Activated CD8-positive, alpha-beta memory T cell treated with anti-CD3 and anti-CD28 coated beads for 1 hour (primary cell): ENCODE measurements at regions not wholly inside any gene's neighbourhood (a gene's known extent, or its start where the extent isn't known, plus 50 kb on each side); places are given as distances from the start of the nearest gene placed in this dataset.
"Not testable (repeated sequence)": the region's sequence is repeated elsewhere in the genome, so short reads cannot be mapped to it uniquely, and the experiment has no call there.

Experiments
- DNase-seq, 2 donors: peaks; one replicate each; pipeline ENCODE4 v3.0.0-alpha.2; 2020; ENCODE audit warnings: low read depth in 1 of 2; ENCODE audit errors: extremely low read depth in 1 of 2

DNA sequence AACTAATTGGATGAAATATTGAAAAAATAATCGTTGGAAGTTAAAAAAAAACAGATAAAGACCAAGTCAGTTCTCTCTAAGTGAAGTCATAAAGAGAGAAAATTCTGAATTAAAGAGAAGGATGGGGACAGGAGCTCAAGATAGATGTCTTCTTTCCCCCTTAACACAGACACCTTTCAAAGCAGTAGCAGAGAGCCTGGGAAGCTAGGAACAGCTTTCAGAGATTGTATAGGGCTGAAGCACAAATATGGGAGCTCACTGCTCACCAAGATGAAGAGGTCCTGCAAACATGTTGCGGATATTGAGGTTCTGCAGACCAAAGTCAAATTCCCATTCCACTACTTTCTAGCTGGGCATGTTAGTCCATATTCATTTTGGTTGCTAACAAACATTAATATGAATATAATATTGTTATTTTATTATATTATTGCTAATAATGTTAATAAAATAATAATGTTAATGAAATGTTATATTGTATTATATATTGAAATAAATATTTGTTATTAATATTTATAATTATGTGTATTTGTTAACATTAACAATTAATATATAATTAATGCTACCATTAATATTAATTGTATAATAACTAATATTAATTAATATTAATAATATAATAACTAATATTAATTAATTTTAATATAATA, 319.1 kb downstream of the OXSM start:
- no peak for DNase-seq

DNA sequence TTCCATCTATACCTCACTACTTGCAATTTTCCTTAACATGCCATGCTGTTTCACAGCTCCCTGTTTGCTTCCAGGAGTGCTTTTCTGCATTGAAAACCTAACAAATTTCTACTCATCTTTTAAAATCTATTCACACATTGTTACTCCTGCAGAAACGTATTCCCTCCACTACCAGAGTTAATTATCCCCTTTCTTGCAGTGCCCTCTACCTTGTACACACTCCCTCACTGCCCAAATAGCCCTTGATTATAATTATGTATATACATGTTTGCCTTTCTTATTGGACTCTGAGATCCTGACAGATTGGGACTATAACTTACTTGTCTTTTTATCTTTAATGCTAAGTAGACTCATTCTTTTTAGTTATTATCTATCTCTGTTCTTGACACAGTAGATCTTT, 325.0 kb downstream of the OXSM start:
- DNase-seq = no peak

DNA sequence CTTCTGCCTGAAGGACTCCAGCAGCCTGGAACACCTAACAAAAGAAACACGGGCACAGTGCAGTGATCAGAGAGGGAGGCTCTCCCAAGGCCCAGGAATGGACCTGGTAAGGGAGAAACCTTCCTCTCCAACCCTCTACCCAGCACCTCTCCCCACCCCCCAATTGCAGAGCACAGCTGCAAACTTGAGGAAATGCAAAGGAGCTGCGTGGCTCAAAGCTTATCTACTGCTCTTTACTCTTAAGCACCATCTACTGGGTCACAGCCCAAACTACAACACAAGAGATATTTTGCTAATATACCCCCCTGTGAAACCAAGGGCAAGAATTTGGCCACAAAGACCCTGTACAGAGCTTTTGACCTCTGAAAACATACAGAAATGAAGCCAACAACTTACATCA, 328.3 kb downstream of the OXSM start:
- no peak for DNase-seq

DNA sequence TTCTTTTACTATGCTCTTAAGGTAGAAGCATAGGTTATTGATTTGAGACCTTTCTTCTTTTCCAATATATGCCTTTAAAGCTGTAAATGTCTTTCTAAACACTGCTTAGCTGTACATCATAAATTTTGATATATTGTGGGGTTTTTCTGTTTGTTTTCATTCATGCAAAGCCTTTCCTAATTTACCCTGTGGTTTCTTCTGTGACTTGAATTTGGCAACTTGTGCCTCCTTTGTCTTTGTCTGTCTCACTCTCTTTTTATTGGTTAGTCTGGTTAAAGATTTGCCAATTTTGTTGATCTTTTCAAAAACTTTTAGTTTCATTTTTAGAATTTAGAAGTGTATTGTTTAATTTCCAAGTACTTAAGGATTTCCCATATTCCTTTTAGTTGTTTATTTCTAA, 343.1 kb downstream of the OXSM start:
- DNase-seq = no peak

DNA sequence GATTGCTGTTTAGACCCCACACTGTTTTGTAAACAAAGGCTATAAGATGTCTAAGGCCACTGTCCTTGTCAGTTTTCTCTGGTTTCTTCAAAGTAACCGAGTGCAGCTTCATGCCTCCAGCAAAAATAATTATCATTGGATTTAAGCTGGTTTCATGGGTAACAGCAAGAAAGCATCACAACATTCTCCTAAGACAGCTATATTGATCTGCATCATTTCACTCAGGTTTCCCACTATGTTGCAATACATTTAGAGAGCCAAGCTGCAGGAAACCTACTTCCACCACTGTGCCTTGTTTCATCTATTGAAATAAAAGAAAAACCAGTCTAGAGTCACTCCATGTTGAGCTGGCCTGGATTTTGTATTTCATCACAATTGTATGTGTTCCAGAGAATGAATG, 351.4 kb downstream of the OXSM start:
- no peak for DNase-seq

DNA sequence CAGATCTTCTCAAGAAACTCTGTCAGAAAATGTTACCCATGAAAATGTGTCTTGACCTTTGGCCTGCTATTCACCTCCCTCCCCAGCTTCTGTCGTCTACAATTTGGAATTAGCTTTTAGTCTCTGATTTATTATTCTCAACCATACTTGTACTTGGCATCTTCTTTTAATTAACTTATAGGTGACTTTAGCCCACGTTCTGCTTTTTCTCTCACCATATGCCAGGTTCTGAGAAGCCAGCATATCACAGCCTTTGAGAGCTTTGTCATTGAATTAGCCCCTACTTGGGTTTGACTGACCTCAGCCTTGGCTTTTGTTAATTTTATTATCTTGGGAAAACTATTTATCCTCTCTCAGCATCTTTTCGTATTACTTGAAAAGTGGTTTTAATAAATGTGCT, 355.9 kb downstream of the OXSM start:
- no peak for DNase-seq

DNA sequence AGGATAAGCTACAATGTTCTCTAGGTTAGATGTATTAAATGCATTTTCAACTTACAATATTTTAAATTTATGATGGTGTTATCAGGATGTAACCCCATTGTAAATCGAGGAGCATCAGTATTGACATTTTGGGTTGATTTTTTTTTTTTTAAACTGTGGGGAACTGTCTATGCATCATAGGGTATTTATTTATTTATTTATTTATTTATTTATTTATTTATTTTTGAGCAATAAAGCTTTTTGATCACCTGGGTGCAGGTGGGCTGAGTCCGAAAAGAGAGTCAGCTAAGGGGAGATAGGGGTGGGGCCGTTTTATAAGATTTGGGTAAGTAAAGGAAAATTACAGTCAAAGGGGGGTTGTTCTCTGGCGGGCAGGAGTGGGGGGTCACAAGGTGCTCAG, 367.5 kb downstream of the OXSM start:
- DNase-seq = not testable (repeated sequence)

DNA sequence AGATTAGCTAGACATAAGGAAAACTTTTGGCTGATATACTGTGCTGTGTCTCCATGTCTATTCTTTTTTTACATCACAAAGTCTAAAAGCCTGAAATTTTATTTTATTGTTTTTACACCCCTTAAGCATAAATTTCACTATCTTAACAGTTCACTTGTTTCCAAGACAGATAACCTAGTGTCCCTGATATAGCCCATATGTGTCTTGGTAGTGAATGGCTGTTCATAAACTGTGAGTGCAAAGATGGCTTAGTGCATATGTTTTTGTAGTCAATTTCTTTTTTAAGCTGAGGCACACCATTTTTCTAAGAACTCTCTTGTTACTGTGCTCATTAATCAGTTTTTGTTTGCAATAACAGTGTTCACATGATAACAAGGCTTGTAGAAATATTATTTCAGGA, 381.1 kb downstream of the OXSM start:
- no peak for DNase-seq

DNA sequence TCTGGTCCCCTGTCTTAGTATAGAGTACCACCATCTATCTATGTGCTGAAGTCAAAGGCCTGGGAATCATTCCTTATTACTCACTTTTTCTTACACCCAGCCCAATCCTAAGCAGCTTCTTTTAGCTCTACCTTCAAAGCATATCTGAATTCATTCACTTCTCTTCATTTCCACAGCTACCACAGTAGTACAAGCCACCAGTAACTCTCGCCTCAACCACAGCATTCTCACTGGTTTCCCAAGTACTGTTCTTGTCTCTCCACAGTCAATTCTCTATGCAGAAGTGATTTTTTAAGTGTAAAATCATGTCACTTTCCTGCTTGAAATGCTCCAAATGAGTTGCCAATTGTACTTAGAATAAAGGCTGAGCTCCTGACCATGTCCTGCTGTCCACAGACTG, 401.7 kb downstream of the OXSM start:
- DNase-seq = no peak

DNA sequence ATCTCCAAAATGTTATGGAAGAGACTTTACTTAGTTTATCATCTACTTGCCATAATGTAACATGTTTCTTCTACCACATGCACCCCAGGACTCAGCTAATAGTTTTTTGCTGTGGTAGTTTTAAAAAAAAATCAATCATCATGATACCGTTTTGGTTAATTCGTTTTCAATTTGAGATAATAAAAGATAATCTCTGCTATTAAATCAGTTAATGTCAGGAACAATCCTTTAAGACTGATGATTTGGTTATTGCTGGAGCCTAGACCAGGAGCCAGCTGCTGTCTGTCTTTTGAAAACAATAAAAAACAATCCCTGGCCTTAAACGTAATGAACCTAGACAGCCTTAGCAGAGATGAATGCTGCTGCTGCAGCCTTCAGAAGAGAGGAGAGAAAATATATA, 403.7 kb downstream of the OXSM start:
- no peak for DNase-seq

DNA sequence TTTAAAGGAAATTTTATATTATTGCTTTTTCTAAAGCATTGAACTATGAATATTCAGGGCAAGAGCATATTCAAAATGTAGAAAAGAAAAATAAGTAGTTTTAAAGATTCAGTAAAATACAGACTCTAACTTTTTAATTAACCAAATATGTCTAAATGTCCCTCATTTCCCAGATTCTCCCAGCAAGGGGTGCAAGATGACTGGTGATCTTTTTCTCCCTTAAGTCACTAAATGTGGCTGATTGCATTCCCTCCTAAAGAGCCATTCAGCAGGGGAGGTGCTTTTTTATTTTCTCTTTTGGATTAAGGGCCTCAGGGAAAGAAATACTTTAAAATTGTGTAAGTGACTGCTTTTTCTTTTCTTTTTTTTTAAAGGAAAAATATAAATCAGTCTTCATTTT, 406.9 kb downstream of the OXSM start:
- DNase-seq = no peak

DNA sequence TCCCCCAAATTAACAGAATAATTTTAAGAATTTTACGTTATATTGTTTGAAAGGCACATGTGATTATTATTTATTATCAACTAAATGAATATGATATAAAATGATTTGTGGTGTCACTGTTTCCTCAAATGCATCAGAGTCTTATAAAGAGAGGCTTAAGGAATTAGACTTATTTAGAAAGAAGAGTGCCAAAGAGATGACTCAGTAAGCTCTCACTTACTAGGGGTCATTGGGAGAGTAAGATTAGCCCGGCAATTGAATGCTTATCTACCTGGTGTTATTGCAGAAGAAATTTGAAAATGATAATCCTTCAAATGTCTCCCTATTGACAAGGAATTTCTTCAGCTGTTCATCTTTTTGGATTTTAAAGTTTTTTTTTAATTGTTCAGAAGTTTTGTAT, 408.7 kb downstream of the OXSM start:
- no peak for DNase-seq

DNA sequence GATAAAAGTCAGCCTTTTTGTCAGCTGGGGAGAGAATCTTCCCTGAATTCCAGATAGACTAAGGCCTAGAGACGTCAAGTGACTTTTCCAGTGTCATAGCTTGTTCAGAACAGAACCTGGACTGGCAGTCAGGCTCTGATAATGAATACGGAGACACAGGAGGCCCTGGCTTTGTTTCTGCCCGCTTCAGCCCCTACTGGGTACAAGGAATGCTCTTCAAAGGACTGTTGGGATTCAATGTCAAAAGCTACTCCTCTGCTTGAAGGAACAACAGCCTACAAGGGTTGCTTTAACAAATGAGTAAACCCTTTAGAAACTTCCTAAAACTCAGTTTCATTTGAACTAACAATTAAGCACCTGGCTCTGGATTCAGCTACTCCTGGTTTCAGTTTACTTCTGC, 412.3 kb downstream of the OXSM start:
- no peak for DNase-seq

DNA sequence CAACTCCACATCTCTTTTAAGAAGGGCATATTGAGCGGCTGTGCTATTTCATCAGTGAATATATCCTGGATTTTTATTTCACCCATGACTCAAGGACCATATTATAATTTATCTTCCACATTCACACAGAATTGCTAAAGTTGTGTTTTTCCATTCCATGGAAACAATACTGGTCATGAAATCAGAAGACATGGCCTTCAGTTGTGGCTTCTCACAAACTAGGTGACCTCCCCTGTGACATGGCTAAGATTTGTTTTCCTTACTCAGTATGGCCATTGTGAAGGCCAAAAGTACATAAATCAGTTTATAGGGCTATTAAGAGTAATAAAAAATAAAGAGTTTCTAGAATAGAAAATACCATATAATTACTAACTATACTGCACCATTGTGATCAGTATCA, 415.6 kb downstream of the OXSM start:
- no peak for DNase-seq

DNA sequence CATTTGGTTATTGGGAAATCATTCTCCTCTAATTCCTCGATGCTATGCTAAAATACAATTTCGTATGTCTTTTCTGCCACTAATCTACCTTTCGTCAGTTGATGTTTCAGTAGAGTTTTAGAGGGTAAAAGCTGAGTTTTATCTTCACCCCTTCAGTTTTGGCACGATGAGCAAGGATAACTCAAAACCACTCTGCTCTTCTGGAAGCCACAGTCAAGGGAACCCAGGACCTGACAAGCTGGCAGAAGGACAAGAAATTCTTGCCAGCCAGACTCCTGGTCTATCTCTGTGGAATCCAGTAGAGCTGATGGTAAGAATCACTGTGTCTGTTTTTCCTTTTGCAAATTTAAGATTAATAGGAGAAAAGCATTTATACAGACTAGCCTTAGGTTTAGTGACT, 414.4 kb upstream of the LRRC3B start:
- DNase-seq = no peak

DNA sequence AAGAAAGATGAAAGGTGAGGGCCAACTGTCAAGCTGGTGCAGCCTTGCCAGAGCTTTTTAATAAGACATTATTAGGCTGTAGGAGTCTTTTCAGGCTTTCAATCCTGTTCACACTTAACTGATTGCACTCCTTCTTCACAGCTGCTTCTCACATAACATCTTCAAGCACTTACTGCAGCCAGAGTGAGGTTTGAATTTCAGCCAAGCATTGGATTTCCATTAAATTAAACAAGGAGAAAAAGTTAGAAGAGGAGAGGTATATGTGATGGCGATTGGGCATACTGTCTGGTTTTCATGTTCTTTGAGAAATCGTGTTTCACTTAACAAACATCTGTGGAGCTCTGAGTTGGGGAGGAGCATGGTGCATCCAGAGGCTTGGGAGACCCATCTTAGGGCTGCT, 392.8 kb upstream of the LRRC3B start:
- no peak for DNase-seq

DNA sequence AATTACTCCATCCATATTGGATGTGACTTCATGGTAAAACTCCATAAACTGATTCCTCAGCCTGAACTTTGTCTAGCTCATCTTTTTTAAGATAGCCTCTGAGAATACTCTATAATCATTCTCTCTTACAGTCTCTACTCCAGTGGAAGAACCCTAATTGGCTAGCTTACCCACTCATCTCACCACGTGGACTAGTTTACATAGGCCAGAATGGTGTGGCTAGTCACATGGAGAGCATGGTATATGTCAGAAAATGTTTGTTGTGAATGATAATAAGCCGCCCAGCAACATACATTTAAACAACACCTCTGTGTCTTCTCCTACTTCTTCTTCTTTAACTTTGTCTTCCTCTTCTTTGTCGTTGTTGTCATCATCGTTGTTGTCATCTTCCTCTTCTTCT, 389.2 kb upstream of the LRRC3B start:
- no peak for DNase-seq

DNA sequence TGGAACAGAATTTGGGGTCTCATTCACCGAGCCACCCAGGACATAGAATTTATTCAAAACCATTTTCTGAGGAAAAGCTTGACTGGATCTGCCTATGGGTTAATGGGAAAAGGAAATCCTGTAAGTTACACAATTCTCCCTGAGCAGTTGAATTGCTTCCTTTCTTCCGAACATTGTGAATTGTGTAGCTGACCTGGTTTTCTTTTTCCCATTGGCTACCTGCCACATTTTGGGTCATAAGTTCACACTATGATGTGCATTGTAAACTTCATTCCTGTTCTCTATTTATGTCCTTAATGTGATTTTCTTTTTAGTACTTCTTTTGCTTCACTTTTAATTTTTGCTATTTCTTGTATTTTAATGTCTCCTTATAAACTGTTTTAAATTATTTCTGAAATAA, 386.0 kb upstream of the LRRC3B start:
- DNase-seq = no peak

DNA sequence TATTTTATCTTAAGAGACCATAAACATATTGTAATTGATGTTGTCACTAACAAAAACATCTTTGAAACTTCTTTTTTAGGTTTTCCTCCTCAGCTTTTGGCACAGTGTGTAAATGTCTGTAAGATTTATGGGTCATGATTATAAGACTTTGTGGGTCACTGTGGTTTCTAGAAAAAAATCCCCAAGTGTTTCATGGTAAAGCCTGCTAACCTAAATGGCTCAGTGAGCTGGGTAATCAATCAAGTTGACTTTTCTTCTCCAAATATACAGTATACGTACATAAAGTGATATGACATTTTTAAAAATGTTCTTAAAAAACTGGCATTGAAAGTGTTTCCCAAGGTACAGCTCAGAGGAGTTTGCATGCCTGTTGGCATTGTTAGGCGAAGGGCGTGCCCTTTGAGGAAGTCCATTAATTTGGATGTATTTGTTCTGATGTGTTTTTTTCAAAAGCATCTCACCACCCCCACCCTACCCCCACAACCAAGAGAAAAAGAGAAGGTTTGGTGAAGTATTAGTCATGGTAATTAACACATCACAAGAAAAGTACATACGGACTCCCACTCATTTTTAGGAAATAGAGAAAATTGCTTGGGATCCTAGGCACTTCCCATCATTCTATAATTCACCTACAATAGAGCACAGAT, 385.4 kb upstream of the LRRC3B start:
- no peak for DNase-seq

DNA sequence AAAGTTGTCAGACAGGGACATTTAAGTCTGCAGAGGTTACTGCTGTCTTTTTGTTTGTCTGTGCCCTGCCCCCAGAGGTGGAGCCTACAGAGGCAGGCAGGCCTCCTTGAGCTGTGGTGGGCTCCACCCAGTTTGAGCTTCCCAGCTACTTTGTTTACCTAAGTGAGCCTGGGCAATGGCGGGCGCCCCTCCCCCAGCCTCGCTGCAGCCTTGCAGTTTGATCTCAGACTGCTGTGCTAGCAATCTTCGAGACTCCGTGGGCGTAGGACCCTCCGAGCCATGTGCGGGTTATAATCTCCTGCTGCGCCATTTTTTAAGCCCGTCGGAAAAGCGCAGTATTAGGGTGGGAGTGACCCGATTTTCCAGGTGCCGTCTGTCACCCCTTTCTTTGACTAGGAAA, 378.0 kb upstream of the LRRC3B start:
- DNase-seq = not testable (repeated sequence)

DNA sequence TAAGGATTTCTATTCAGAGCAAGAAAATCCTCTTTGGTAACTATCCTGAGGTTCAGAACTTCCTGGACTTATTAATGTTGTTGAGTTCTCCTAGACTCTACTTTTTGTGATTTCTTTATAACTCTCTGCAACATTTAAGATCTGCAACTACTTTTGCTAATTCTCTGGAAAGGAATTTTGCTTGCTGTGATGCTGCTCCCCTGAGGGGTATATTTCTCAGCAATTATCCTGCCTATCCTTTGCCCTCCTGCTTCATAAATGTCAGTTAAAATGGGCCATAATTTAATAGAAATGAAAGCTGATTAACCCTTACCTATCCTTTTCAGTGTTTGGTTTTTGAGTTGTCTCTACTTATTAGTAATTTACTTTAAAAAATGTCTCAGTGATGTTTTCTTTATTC, 377.3 kb upstream of the LRRC3B start:
- DNase-seq = no peak

DNA sequence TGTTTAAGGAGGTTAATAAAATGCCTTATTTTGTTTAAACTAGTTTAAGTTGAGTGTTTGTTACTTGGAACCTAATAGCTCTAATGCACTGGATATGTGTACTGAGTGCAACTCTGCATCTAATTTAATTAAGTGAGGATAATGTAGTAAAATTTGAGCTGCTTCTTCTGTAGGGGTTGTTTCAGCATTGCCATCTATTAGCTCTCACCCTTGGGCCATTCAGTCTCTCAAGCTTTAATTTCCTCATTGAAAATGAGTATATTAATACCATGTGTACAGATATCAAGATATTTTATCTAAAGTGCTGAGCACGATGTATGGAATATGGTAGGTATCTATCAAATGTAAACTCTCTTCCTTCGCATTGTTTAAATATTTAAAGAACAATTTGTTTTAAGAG, 375.7 kb upstream of the LRRC3B start:
- no peak for DNase-seq

DNA sequence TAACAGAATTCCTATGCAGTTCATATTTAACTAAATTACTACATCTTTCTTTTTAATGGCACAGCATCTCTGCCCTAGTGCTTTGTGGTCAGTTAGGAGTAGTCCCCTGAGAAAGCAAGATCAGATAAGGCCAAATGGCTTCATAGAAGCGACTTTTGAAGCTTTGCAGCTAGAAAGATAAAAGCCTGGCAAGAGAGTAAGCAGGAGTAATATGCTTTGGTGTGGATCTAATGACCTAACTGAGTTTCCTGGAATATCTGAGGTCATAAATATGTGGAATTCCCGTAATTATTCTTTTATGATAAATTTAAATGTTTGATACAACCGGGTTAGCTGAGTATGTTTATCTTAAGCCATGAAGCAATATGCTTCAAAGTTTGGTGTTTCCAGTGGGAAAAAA, 374.9 kb upstream of the LRRC3B start:
- no peak for DNase-seq
